HepG2 (cell line): ENCODE measurements at regions not wholly inside any gene's neighbourhood (a gene's known extent, or its start where the extent isn't known, plus 50 kb on each side); places are given as distances from the start of the nearest gene placed in this dataset.

ENCODE experiments used
- KLF11 ChIP-seq: IDR thresholded peaks from 2 replicates; pipeline ENCODE4 v1.6.1; 2016; ENCODE audit warnings: missing compliant biosample characterization
- PRPF4 ChIP-seq: fragments of 200-400 bp; formaldehyde crosslinking; IDR thresholded peaks from 2 replicates; pipeline ENCODE4 v1.6.1; 2016; ENCODE audit warnings: low read length, low read depth; ENCODE audit not compliant: poor library complexity, severe bottlenecking
- RBM39 ChIP-seq: fragments of 200-400 bp; formaldehyde crosslinking; IDR thresholded peaks from one replicate; pipeline ENCODE4 v1.6.1; 2018; ENCODE audit warnings: antibody characterized with exemption, mild to moderate bottlenecking, low read depth, low read length; ENCODE audit not compliant: poor library complexity, severe bottlenecking
- RXRA ChIP-seq: sonication (generic); formaldehyde crosslinking; IDR thresholded peaks from 2 replicates; pipeline ENCODE4 v1.5.1; 2020; ENCODE audit warnings: missing genetic modification reagents
- TCF7L2 ChIP-seq: IDR thresholded peaks from 2 replicates; pipeline ENCODE4 v1.6.1; 2011; ENCODE audit warnings: mild to moderate bottlenecking, low read depth, low read length, moderate library complexity
- ZNF563 ChIP-seq: sonication (generic); formaldehyde crosslinking; IDR thresholded peaks from 2 replicates; pipeline ENCODE4 v1.8.0; 2022; ENCODE audit warnings: mild to moderate bottlenecking, moderate library complexity, missing genetic modification reagents
- TF ChIP-seq, protein P1 (sequence below): sonication (generic); formaldehyde crosslinking; IDR thresholded peaks from 2 replicates; pipeline ENCODE4 v1.4.0; 2020; ENCODE audit warnings: mild to moderate bottlenecking, missing genetic modification reagents, borderline replicate concordance
- TF ChIP-seq, protein P2 (sequence below): sonication (generic); formaldehyde crosslinking; IDR thresholded peaks from 2 replicates; pipeline ENCODE4 v1.9.0; 2021; ENCODE audit warnings: missing genetic modification reagents, mild to moderate bottlenecking, borderline replicate concordance

DNA sequence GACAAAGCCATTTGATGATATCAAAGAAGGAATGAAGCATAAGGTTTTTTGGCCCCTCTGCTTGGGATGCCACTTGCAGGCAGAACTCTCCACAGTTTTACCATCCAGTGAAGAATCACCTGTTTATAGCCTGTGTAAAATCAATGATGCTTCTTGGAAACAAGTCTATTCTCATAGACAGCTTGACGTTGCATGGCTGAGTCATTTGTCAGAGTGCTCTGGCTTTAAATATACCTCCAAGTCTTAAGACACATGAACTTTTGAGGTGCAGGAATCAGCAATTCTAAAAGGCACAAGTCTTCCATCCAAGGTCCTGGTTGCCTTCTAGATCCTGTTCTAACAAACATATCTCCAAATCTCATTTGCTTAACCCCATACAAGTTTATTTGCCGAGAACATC, 53.6 kb upstream of the KIRREL3 start (continued):
- TF ChIP-seq, protein P1, sequence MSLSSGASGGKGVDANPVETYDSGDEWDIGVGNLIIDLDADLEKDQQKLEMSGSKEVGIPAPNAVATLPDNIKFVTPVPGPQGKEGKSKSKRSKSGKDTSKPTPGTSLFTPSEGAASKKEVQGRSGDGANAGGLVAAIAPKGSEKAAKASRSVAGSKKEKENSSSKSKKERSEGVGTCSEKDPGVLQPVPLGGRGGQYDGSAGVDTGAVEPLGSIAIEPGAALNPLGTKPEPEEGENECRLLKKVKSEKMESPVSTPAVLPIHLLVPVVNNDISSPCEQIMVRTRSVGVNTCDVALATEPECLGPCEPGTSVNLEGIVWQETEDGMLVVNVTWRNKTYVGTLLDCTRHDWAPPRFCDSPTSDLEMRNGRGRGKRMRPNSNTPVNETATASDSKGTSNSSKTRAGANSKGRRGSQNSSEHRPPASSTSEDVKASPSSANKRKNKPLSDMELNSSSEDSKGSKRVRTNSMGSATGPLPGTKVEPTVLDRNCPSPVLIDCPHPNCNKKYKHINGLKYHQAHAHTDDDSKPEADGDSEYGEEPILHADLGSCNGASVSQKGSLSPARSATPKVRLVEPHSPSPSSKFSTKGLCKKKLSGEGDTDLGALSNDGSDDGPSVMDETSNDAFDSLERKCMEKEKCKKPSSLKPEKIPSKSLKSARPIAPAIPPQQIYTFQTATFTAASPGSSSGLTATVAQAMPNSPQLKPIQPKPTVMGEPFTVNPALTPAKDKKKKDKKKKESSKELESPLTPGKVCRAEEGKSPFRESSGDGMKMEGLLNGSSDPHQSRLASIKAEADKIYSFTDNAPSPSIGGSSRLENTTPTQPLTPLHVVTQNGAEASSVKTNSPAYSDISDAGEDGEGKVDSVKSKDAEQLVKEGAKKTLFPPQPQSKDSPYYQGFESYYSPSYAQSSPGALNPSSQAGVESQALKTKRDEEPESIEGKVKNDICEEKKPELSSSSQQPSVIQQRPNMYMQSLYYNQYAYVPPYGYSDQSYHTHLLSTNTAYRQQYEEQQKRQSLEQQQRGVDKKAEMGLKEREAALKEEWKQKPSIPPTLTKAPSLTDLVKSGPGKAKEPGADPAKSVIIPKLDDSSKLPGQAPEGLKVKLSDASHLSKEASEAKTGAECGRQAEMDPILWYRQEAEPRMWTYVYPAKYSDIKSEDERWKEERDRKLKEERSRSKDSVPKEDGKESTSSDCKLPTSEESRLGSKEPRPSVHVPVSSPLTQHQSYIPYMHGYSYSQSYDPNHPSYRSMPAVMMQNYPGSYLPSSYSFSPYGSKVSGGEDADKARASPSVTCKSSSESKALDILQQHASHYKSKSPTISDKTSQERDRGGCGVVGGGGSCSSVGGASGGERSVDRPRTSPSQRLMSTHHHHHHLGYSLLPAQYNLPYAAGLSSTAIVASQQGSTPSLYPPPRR = no peak
- TF ChIP-seq PRPF4 (no peak), ZNF563 (CRISPR knock-in tag) (no peak), TCF7L2 (no peak), KLF11 (CRISPR knock-in tag) (no peak), RXRA (CRISPR knock-in tag) (no peak), RBM39 (no peak)
- TF ChIP-seq, protein P2, sequence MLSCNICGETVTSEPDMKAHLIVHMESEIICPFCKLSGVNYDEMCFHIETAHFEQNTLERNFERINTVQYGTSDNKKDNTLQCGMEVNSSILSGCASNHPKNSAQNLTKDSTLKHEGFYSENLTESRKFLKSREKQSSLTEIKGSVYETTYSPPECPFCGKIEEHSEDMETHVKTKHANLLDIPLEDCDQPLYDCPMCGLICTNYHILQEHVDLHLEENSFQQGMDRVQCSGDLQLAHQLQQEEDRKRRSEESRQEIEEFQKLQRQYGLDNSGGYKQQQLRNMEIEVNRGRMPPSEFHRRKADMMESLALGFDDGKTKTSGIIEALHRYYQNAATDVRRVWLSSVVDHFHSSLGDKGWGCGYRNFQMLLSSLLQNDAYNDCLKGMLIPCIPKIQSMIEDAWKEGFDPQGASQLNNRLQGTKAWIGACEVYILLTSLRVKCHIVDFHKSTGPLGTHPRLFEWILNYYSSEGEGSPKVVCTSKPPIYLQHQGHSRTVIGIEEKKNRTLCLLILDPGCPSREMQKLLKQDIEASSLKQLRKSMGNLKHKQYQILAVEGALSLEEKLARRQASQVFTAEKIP (CRISPR knock-in tag) = no peak
- TF ChIP-seq, all 625 proteins: peak for 0
